ENCODE measurements at regions not wholly inside any gene's neighbourhood (a gene's known extent, or its start where the extent isn't known, plus 50 kb on each side); places are given as distances from the start of the nearest gene placed in this dataset.

DNA sequence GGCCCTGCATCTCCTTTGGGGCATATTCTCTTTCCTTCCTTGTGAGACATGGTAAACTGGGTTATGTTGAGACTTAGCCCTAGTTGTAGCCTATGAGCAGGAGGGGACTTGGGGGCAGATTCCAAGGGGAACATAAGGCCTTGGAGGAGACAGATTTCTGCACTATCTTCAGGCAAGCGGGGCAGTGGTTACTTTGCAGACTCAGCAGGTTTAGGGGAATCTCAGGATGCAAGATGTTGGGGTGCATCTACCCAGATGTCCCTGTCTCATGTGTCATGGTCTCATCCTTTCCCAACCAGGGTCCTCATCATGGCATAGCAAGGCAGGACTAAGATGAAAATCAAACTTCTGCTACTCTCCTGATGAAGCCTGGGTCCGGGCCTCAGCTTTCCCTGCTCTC is 58.6 kb upstream of the PTPRT start:
- Mint-ChIP-seq H3K27me3 (peaks cover 6 to 29% (median 18%) of the 10 kb centered on the region in 5 donors), H3K9me3 (peaks cover 0 to 2% (median 0%) of the 10 kb centered on the region in 9 donors), H3K4me1 (no peaks in the 10 kb centered on the region), H3K4me3 (no peak overlapping the region), H3K36me3 (no peaks in the 10 kb centered on the region), H3K27ac (no peak overlapping the region)
- POLR2A ChIA-PET = no interaction called here
- DNase-seq (no peak), ATAC-seq (no peak)

- Mint-ChIP-seq H3K36me3 (no peaks in the 10 kb centered on the region), H3K4me3 (no peak overlapping the region), H3K27me3 (peaks cover 3 to 29% (median 15%) of the 10 kb centered on the region in 5 donors), H3K4me1 (no peaks in the 10 kb centered on the region), H3K9me3 (peaks cover 0 to 2% (median 0%) of the 10 kb centered on the region in 9 donors), H3K27ac (no peak overlapping the region)
- no peak for ATAC-seq
- POLR2A ChIA-PET = no interaction called here
- DNase-seq = no peak
Measured at GRCh38 chr20:43247361-43247760, 57.7 kb upstream of the PTPRT start.

- Mint-ChIP-seq H3K4me1 (no peaks in the 10 kb centered on the region), H3K36me3 (peaks cover 0 to 2% (median 0%) of the 10 kb centered on the region in 3 donors), H3K27me3 (peaks cover 2 to 29% (median 21%) of the 10 kb centered on the region in 5 donors), H3K27ac (no peak overlapping the region), H3K4me3 (no peak overlapping the region), H3K9me3 (peaks cover 0 to 9% (median 0%) of the 10 kb centered on the region in 9 donors)
- ATAC-seq = no peak
- no peak for DNase-seq
- POLR2A ChIA-PET = no interaction called here
Measured at GRCh38 chr20:43244647-43245046, 54.9 kb upstream of the PTPRT start.

DNA sequence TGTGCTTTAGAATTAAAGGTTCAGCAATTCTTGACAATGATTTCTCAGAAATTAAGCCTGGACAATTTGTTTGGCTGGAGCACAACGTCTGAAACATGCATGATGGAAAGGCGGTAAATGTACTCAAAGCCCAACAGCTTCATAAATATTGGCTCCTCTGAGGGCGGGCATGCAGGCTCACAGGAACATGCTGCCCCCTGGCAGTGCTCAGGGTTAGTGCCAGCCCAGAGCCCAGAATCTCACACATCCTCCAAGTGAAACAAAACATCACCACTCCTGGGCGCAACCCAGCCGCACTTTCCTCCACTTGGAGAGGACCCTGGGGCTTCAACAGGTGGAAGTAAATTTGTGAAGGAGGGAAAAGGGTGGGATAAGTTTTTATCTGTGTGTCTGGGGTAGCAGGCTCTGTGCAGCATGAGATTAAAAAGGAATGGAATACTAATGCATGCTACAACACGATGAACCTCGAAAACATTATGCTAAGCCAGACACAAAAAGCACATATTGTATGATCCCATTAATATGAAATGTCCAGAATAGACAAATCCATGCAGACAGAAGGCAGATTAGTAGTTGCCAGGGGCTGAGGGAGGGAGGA is 54.1 kb upstream of the PTPRT start:
- H3K4me3 Mint-ChIP-seq = no peak overlapping the region
- POLR2A ChIA-PET = no interaction called here
- no peak for DNase-seq
- H3K27me3 Mint-ChIP-seq = peaks cover 4 to 28% (median 21%) of the 10 kb centered on the region in 5 donors
- no peak overlapping the region for H3K27ac Mint-ChIP-seq
- no peak for ATAC-seq
- peaks cover 0 to 9% (median 0%) of the 10 kb centered on the region in 3 donors for H3K36me3 Mint-ChIP-seq
- peaks cover 0 to 18% (median 7%) of the 10 kb centered on the region in 9 donors for H3K9me3 Mint-ChIP-seq
- H3K4me1 Mint-ChIP-seq = no peaks in the 10 kb centered on the region

DNA sequence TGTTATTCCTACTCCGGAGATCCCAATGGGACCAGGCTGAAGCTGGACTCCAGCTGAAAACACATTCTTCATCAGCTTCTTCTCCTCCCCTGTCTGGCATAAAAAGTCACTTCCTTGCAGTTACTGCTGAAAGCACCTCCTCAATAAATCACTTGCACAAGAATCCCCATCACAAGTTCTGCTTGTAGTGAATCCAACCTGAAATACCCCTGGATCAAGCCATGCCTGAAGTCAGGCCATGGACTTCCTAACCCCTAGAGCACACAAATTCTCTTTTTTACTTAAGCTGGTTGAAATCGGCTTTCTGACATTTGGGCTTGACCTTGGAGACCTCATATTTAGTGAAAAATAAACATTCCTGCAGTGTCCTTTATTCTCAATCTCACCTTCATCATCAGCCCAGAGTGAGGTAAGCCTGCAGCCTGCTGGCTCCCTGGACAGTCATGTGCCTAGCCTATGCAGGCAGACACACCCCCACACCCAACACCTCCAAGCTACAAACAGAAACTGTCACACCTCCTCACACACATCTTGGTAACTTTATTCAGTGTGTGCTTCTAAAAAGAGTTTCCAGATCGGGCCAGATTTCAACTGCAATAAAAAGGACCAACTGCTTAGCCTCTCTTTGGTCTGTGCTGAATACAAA is 51.5 kb upstream of the PTPRT start:
- Mint-ChIP-seq H3K4me3 (no peak overlapping the region), H3K4me1 (peaks cover 0 to 6% (median 1%) of the 10 kb centered on the region in 4 donors), H3K36me3 (peaks cover 0 to 9% (median 0%) of the 10 kb centered on the region in 3 donors), H3K27ac (no peak overlapping the region), H3K27me3 (peaks cover 5 to 15% (median 7%) of the 10 kb centered on the region in 5 donors), H3K9me3 (peaks cover 0 to 18% (median 7%) of the 10 kb centered on the region in 9 donors)
- DNase-seq (no peak), ATAC-seq (no peak)
- POLR2A ChIA-PET = no interaction called here

Data from naive thymus-derived CD8-positive, alpha-beta T cell (primary cell).